ENCODE measurements at regions not wholly inside any gene's neighbourhood (a gene's known extent, or its start where the extent isn't known, plus 50 kb on each side); places are given as distances from the start of the nearest gene placed in this dataset.

DNA sequence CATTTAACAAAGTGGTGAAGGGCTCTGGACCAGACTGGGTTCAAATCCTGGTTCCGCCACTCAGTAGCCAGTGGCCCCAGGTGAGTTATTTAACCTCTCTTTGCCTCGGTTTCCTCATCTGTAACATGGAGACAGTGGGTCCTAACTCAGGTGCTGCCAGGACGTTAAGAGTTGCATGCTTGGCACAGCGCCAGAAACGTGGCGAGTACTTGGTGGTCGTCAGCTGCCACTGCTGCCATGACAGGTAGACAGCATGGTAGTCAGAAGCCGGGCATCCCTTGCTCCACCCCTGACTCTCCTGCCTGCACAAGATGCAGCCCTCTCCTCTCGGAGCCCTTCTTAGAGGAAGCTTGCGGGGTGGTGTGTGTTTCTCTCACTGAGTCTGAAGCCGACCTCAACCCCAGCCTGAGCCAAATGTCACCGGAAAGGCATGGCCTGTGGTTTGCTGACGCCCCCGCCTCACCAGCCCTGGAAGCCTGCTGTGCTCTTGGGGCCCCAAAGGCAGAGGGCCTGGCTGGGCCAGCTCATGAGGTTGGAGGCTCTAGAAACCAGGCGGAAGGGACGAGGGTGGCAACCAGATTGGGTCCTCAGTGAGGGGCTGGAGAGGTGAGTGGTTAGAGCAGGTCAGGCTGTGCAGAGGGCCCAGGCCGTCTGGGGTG, 160.8 kb upstream of the TLE3 start:
- Histone ChIP-seq H3K9me3 (replicated peaks) (no peaks in the 10 kb centered on the region), H3K36me3 (no peaks in the 10 kb centered on the region), H3K4me3 (no peak overlapping the region), H3K27me3 (ENCODE audit: low read depth) (peaks cover 44% of the 10 kb centered on the region), H3K27ac (replicated peaks) (no peak overlapping the region), H3K4me1 (peaks cover 22% of the 10 kb centered on the region)
- TF ChIP-seq, protein P1, sequence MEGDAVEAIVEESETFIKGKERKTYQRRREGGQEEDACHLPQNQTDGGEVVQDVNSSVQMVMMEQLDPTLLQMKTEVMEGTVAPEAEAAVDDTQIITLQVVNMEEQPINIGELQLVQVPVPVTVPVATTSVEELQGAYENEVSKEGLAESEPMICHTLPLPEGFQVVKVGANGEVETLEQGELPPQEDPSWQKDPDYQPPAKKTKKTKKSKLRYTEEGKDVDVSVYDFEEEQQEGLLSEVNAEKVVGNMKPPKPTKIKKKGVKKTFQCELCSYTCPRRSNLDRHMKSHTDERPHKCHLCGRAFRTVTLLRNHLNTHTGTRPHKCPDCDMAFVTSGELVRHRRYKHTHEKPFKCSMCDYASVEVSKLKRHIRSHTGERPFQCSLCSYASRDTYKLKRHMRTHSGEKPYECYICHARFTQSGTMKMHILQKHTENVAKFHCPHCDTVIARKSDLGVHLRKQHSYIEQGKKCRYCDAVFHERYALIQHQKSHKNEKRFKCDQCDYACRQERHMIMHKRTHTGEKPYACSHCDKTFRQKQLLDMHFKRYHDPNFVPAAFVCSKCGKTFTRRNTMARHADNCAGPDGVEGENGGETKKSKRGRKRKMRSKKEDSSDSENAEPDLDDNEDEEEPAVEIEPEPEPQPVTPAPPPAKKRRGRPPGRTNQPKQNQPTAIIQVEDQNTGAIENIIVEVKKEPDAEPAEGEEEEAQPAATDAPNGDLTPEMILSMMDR (IDR thresholded peaks at IDR 0.05; ENCODE audit: borderline replicate concordance) = no peak
- intact Hi-C loops (cut with micrococcal nuclease) = no loop called here
- DNase-seq = peak; percentile 24

DNA sequence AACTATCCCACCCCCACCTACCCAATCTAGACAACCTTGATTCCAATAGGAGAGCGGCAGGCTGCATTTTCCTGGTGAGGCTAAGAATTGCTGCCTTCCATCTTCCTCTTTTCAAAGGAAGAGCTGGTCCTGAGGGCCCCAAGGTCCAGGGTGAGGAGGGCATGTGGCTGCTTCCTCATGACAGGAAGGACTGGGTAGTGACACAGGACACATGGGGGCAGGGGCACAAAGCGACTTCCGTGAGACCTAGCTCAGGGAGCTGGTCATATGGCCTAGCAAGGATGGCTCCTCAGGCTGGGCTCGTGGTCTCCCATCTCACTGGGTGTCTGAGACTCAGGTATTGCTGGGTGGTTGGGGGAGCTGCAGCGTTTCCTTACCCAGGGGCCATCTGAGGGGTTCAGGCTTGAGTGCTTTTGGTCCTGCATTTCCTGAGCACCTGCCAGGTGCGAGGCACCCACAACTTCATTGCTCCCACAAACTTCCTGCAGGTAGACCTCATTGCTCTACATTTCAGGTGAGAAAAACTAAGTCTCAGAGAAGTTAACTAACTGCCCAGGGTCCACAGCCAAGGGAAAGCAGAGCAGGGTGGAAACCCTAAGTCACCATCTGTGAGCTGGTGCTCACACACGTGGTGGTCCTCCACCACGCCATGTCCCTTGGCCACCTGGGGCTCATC, 160.0 kb upstream of the TLE3 start:
- intact Hi-C loops (cut with micrococcal nuclease) = no loop called here
- Histone ChIP-seq H3K4me3 (no peak overlapping the region), H3K36me3 (no peaks in the 10 kb centered on the region), H3K27ac (replicated peaks) (no peak overlapping the region), H3K4me1 (peaks cover 14% of the 10 kb centered on the region), H3K9me3 (replicated peaks) (no peaks in the 10 kb centered on the region), H3K27me3 (ENCODE audit: low read depth) (peaks cover 49% of the 10 kb centered on the region)
- TF ChIP-seq, protein P1 (IDR thresholded peaks at IDR 0.05; ENCODE audit: borderline replicate concordance) = no peak
- no peak for DNase-seq

DNA sequence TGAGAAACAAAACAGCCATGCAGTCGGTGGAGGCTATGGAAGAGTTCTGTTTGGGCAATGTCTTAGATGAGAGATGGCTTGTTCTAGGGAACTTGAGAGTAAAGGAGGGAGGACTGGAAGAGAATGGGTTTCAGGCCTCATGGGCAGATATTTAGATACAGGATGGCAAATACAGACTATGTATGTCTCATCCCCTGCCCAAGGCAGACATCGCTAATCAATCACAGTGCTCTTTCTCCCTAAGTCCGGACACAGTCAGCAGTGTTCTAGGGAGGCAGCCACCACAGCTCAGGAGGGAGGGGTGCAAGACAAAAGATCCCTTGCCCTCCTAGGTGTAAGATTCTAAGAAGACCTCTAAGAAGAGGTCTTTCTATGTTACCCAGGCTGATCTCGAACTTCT, 159.3 kb upstream of the TLE3 start:
- H3K4me3 ChIP-seq = no peak overlapping the region
- intact Hi-C loops (cut with micrococcal nuclease) = no loop called here
- no peak overlapping the region for H3K27ac ChIP-seq (replicated peaks)
- no peak for DNase-seq
- H3K4me1 ChIP-seq = peaks cover 12% of the 10 kb centered on the region
- peaks cover 49% of the 10 kb centered on the region for H3K27me3 ChIP-seq (ENCODE audit: low read depth)
- no peaks in the 10 kb centered on the region for H3K36me3 ChIP-seq
- no peaks in the 10 kb centered on the region for H3K9me3 ChIP-seq (replicated peaks)
- TF ChIP-seq, protein P1 (IDR thresholded peaks at IDR 0.05; ENCODE audit: borderline replicate concordance) = no peak

DNA sequence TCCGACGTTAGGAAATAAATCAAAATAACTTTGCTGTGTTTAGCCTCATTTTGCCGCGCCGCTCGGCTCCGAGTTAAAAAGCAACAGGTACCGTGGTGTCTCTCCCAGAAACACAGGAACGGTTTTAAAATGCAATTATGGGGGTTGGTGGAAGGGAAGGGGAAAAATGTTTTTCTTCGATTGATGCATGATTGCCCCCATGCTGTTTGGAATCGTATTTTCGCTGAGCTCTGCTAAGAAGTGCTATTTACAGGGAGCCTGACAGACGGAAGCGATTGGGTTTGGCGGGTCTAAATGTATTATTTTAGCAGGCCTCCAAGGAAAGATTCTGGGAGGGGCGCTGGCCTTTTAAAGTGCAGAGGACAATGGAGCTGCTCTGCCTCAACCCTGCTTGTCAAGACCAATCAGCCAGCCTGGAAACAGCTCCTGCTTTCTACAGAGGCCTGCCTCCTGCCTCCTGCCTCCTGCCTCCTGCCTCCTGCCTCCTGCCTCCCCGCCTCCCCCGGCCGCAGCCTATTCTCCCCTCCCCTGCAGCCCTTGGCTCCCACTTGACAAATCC, 156.7 kb upstream of the TLE3 start:
- peaks cover 40% of the 10 kb centered on the region for H3K27me3 ChIP-seq (ENCODE audit: low read depth)
- no peaks in the 10 kb centered on the region for H3K36me3 ChIP-seq
- TF ChIP-seq, protein P1 (IDR thresholded peaks at IDR 0.05; ENCODE audit: borderline replicate concordance) = no peak
- H3K27ac ChIP-seq (replicated peaks) = no peak overlapping the region
- no peak for DNase-seq
- peaks cover 12% of the 10 kb centered on the region for H3K4me1 ChIP-seq
- intact Hi-C loops (cut with micrococcal nuclease) = no loop called here
- no peak overlapping the region for H3K4me3 ChIP-seq
- H3K9me3 ChIP-seq (replicated peaks) = no peaks in the 10 kb centered on the region

DNA sequence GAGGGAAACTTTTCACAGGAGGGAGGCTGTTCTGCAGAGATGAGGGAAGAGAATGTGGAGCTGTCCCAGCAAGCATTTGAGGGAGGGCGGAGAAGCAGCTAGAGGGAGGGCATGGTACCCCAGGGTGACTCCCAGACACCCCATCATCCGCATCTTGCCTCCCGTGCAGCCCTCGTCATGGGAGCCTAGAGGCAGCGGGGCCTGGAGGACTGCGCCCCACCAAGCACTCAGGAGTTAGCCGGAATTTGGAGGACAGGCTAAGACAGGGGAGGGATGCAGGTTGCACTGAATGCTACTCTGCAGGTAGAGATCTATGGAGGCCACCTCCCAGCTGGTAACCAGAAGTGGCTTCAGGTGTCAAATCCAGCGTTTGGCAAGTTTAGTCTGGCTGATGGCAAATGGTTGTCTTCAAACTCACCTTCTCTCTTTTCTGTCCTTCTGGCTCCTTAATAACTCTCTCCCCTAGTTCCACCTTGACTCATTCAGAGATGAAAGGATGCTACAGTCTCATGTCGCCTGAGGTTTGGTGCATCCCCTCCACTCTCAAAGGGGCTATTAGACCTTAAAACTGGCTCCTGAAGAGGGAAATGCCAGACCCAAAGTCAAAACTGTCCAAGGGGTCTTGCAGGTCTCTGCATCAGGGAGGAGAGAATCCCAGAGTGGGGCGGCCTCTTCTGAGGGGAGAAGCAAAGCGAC, 155.9 kb upstream of the TLE3 start:
- TF ChIP-seq, protein P1 (IDR thresholded peaks at IDR 0.05; ENCODE audit: borderline replicate concordance) = no peak
- Histone ChIP-seq H3K27me3 (ENCODE audit: low read depth) (peaks cover 40% of the 10 kb centered on the region), H3K27ac (replicated peaks) (no peak overlapping the region), H3K36me3 (no peaks in the 10 kb centered on the region), H3K9me3 (replicated peaks) (no peaks in the 10 kb centered on the region), H3K4me3 (no peak overlapping the region), H3K4me1 (peaks cover 4% of the 10 kb centered on the region)
- intact Hi-C loops (cut with micrococcal nuclease) = no loop called here
- DNase-seq = no peak

All from left ventricle myocardium inferior (tissue), 1 donor.